PFSK-1 (cell line): ENCODE measurements at regions not wholly inside any gene's neighbourhood (a gene's known extent, or its start where the extent isn't known, plus 50 kb on each side); places are given as distances from the start of the nearest gene placed in this dataset.

ENCODE experiments used
- FOXP2 ChIP-seq: optimal IDR thresholded peaks from 2 replicates; pipeline ENCODE3; 2011; ENCODE audit warnings: borderline replicate concordance, control low read depth, inconsistent platforms; ENCODE audit not compliant: insufficient read depth; ENCODE audit errors: extremely low read length, extremely low read depth
- POLR2AphosphoS5 ChIP-seq: IDR thresholded peaks from 2 replicates; pipeline ENCODE4 v1.6.1; 2012; ENCODE audit warnings: low read depth, mild to moderate bottlenecking, control low read depth, low read length, moderate library complexity
- SIN3A ChIP-seq: IDR thresholded peaks from 2 replicates; pipeline ENCODE4 v1.6.1; 2012; ENCODE audit warnings: mild to moderate bottlenecking, low read length, moderate library complexity, borderline replicate concordance; ENCODE audit not compliant: insufficient read depth
- TAF1 ChIP-seq: IDR thresholded peaks from 2 replicates; pipeline ENCODE4 v1.6.1; 2012; ENCODE audit warnings: low read length, control low read depth, borderline replicate concordance; ENCODE audit not compliant: insufficient read depth
- TF ChIP-seq, protein P1 (sequence below), 2 experiments: IDR thresholded peaks; 2 replicates each; pipeline versions ENCODE4 v1.6.1 to v1.8.0; 2011 to 2012; ENCODE audit warnings: low read depth in 2 of 2, low read length in 2 of 2, control low read depth in 1 of 2, inconsistent platforms in 1 of 2, mild to moderate bottlenecking in 1 of 2, moderate library complexity in 1 of 2; ENCODE audit not compliant: insufficient read depth in 1 of 2

DNA sequence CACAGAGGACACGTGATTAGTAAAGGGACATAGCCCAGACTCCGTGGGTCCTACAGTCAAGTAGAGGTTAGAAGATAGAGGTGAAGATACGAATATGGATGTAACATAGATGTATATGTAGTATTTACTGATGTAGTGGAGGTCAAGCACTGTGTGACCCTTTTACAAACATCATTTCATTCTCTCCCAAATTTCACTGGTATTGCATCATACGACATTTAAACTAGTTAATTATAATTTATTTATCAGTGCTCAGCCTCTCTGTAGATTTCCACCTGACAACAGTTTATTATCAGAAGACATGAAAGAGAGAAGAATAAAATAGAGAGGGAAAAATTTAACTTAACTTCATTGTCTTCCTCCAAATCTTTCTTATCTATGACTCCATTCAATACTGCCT, 927.9 kb upstream of the TMEM132C start:
- TF ChIP-seq SIN3A (no peak), POLR2AphosphoS5 (no peak)
- TF ChIP-seq, protein P1, sequence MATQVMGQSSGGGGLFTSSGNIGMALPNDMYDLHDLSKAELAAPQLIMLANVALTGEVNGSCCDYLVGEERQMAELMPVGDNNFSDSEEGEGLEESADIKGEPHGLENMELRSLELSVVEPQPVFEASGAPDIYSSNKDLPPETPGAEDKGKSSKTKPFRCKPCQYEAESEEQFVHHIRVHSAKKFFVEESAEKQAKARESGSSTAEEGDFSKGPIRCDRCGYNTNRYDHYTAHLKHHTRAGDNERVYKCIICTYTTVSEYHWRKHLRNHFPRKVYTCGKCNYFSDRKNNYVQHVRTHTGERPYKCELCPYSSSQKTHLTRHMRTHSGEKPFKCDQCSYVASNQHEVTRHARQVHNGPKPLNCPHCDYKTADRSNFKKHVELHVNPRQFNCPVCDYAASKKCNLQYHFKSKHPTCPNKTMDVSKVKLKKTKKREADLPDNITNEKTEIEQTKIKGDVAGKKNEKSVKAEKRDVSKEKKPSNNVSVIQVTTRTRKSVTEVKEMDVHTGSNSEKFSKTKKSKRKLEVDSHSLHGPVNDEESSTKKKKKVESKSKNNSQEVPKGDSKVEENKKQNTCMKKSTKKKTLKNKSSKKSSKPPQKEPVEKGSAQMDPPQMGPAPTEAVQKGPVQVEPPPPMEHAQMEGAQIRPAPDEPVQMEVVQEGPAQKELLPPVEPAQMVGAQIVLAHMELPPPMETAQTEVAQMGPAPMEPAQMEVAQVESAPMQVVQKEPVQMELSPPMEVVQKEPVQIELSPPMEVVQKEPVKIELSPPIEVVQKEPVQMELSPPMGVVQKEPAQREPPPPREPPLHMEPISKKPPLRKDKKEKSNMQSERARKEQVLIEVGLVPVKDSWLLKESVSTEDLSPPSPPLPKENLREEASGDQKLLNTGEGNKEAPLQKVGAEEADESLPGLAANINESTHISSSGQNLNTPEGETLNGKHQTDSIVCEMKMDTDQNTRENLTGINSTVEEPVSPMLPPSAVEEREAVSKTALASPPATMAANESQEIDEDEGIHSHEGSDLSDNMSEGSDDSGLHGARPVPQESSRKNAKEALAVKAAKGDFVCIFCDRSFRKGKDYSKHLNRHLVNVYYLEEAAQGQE (IDR thresholded peaks at IDR 0.05; ENCODE audit: insufficient read depth in 1 of 2, low read depth in 2 of 2, low read length in 2 of 2): no peak

DNA sequence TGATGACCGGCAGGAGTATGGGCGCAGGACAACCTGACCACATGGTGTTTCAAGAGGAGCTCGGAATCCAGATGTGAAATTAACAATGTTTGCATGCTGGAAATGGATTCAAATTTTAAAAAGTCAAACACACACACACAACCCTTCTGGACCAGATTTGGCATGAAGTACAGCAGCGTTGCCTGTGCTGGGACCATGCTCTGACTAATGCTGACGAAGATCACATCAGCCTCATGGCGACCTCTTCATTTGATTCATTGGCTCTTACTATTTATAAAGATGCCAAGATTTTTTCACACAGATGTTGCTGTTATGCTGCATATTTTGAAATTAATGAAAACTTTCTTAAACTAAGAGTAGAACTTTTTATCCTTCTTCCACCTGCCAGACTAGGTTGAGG, 926.6 kb upstream of the TMEM132C start:
- no peak for TF ChIP-seq FOXP2
- TF ChIP-seq SIN3A: no peak
- TF ChIP-seq POLR2AphosphoS5: no peak
- TF ChIP-seq, protein P1 (IDR thresholded peaks at IDR 0.05; ENCODE audit: insufficient read depth in 1 of 2, low read depth in 2 of 2, low read length in 2 of 2): no peak
- no peak for TF ChIP-seq TAF1

DNA sequence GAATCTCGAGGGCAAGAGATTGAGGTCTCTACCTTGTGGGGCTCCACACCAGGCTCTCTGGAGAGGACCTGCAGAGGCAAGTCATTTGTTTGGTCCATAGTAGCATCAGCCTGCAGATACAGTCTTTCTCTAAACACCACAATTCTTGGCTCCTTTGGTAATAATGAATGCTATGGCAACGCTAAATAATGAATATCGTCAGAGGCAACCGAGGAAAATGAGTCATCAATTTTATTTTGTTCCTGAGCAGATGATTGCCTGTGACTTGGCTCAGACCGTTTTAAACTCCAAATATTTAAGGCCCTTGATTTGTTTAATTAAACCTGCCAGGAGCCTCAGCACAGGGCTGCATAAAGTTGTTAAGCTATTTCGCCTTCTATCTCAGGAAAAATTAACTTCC, 924.1 kb upstream of the TMEM132C start:
- TF ChIP-seq, protein P1 (IDR thresholded peaks at IDR 0.05; ENCODE audit: insufficient read depth in 1 of 2, low read depth in 2 of 2, low read length in 2 of 2): no peak
- TF ChIP-seq SIN3A (no peak), POLR2AphosphoS5 (no peak), TAF1 (no peak)

DNA sequence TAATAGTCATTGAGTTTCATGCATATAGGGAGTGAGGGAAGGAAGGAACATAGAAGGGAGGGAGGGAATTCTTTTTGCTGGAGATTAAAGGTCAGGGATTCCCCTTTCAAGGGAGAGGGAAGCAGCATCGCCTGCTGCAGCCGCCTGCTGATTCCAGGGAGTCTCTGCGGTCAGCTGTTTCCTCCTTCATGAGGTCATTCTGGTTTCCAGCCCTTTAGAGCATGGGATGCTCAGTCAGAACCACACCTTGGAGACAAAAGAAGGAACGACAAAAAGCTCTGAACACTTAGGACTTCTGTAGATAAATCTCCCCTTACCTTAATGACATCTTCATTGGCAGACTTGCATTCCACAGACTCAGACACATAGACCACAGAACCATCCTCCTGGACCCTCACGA, 923.0 kb upstream of the TMEM132C start:
- TF ChIP-seq, protein P1 (IDR thresholded peaks at IDR 0.05; ENCODE audit: insufficient read depth in 1 of 2, low read depth in 2 of 2, low read length in 2 of 2): no peak
- TF ChIP-seq SIN3A (no peak), FOXP2 (no peak), POLR2AphosphoS5 (no peak), TAF1 (no peak)

DNA sequence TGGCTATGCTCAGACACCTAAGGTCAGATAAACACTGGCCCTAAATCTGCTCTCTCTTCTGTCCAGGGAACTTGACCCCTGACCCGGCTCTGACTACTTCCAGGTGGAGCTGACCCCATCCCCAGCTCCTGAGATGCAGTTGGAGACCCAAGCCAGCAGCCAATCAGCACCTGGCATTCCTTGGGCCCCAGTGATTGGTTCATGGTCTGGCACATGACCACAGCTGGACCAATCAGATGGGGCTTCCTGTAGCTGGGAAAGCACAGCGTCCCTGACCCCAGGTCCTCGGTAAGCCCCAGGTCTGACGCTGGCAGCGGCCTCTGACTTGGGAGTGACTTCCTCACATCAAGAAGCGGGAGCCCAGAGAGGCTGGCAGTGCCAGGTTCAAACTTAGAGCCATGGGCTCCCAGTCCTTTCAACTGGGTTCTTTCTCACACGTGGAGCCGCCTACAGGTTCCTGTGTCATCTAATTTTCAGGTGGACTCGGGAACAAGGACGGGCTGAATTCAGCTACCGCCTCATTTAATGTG, 915.4 kb upstream of the TMEM132C start:
- TF ChIP-seq POLR2AphosphoS5 (no peak), FOXP2 (no peak), SIN3A (no peak), TAF1 (no peak)
- TF ChIP-seq, protein P1 (IDR thresholded peaks at IDR 0.05; ENCODE audit: insufficient read depth in 1 of 2, low read depth in 2 of 2, low read length in 2 of 2): no peak
